GM18909 (cell line): ENCODE measurements at regions not wholly inside any gene's neighbourhood (a gene's known extent, or its start where the extent isn't known, plus 50 kb on each side); places are given as distances from the start of the nearest gene placed in this dataset.

Experiments
- ATAC-seq: cut with Tn5 transposase; IDR thresholded peaks from one replicate; pipeline ENCODE4 v1.9.1; 2021; ENCODE audit warnings: mild to moderate bottlenecking; ENCODE audit not compliant: unreplicated experiment, poor library complexity

DNA sequence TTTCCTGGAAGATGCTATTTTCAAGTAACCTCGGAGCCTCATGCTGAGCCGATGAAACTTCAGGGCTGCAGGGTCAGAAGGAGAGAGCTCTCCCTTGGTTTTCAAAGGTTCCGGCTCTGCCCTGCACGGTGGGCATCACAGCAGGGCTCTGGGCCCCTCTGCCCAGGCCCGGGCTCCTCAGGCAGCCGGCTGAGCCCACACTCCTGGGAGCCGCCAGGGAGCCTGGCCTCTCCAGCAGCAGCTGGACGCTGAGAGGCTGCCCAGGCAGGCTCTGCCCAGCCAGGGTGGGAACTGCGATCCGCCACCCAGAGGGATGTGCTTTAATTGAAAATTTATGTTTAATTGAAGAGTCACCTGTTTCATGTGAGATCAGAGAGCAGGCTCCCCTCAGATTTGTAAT, 97.5 kb upstream of the MGMT start:
- ATAC-seq: no peak

DNA sequence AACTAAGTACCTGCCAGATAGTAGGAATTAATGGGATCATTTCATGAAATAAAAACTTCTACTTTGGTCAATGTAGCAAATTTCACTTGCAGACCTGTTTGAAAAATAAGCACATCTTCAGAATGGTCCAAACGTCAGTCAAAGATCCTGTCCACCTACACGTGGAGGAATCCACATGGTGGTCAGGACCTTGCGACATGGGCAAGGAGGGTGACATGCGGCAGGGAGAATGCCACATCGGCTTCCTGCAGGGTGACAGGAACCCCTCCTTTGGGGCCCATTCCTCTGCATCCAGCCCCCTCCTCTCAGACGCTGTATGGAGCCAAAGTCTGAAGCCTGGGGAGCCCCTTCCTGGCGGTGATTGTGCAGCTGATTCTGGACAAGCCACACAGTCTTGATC, 95.5 kb upstream of the MGMT start:
- ATAC-seq: no peak

DNA sequence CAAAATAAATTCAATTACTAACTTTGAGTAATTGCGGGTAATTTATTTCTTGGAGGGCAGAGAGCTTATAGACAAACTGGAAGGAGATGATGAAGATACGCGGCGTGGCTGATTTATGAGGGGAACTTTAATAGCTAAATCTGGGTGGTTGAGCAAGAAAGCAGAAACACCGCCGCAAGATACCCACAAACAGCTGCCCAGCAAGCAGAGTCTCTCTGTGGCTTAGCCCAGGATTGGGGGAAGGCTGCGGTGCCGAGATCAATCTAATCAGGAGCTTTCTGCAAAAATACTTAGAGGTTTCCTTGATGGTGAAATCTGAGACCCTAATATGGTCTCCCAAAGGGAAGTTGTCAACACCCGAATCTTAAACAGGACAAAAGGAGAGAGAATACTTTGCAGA, 94.9 kb upstream of the MGMT start:
- ATAC-seq: no peak

DNA sequence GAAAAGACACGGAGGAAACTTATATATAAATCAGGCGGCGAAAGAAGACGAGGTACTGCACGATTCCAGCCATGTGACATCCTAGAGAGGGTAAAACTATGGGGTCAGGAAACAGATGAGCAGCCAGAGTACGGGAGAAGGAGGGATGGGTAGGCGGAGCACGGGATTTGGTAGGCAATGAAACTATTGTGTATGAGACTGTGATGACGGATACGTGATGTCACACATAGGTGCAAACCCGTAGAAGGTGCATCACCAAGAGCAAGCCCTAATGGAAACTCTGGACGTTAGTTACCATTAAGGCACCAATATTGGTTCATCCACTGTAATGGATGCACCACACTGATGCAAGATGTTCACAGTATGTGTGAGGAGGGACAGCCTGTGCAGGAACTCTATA, 93.8 kb upstream of the MGMT start:
- no peak for ATAC-seq

DNA sequence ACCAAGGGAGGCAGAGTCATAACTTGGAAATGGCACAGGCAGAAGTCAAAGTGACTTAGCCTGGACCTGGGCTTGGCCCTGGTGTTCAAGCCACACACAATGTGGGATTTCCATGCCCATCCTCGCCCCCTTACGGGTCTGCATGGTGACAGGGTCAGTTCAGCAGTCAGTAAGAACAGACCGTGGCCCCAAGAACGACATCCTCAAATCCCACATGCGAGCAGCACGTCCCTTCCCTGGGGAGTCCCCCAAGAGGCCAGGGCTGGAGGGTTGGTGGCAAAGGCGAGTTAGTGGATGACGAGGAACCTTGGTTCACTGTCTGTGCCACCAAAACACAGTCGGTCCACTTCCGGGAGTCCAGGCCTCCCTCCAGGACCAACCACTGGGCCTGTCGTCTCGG, 93.3 kb upstream of the MGMT start:
- no peak for ATAC-seq

DNA sequence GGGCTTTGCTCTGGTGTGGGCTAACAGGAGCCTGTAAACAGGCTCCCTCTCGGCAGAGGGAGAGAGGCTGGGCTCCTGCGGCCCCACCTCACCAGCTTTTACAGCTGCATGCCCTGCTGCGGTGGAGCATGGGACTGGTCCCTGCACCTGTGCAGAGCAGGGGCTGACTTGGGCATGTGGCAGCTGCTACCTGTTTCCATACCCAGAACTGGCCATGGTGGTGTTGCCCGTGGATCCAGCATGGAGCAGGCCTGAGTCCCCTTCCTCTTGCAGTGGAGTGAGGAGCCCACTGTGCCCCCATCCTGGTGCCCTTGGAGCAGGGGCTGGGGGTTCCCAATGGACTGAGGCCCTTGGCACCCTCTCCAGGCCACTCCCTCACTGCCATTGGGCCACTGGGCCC, 91.9 kb upstream of the MGMT start:
- no peak for ATAC-seq

DNA sequence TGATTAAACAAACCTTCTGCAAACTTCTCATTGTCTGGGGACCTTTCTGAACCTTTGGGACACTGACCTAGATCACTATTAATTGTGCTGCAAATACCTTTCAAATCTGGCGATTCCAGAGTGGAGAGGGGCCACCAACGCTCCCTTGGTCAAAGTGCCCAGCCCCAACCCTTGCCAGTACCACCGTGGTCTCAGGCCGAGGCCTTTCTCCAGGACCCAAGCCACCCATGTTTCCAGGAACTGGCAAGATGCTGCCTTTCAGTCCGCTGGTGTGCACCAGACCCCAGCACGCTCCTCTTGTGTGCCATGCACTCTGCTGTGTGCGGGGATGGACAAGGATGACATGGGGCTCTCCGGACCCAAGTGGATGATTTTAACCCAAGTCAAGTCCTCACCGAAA, 91.1 kb upstream of the MGMT start:
- ATAC-seq: no peak

DNA sequence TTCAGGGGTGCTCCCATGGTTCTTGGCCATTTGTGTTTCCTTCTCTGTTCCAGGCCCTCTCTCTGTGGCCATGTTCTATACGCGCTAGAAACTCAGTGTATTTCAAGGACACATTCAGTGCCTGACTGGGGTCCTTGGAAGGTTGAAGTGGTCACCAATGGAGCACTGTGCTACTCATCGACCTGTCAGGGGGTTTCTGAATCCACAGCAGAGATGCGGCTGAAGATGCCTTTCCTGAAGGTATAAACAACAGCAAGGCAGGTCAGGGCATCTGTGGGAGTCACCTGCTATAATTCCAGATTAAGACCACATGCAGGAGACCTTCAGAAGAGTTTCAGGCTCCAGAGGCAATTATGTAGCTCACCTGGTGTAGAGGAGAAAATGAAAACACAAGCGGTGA, 86.8 kb upstream of the MGMT start:
- ATAC-seq: no peak

DNA sequence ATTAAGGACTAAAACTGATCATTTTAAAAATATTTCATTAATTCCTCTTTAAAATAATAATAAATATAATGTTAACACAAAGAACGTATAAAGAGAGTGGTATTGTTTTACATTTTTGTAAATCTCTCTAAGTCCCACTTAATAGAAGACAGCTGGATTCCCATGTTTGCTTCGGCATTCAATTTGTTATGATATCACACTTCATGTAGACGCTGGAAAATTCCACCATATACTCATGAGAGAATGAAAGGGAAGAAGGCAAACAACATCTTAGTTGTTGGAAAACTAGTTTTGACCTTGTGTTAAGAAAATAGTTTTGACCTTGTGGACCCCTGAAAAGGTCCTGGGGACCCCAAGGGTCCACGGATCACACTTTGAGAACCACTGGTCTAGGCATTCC, 85.3 kb upstream of the MGMT start:
- ATAC-seq: no peak

DNA sequence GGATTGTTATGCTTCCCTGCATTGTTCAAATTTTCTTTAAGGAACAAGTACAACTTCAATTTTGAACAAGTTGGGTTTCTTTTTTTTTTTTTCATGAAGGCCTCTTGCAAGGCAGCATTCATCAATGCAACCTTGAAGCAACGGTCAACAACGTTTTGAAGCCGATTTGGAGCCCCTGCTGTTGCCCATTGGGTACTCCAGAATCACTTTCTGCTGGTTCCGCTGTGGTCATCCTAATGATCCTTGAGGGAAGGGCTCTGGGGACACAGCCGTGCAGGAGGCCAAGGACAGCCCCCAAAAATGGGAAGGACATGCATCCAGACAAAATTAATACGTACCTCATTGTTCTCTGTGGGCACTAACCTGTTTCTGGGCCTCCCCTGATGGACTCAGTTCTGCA, 84.6 kb upstream of the MGMT start:
- no peak for ATAC-seq

DNA sequence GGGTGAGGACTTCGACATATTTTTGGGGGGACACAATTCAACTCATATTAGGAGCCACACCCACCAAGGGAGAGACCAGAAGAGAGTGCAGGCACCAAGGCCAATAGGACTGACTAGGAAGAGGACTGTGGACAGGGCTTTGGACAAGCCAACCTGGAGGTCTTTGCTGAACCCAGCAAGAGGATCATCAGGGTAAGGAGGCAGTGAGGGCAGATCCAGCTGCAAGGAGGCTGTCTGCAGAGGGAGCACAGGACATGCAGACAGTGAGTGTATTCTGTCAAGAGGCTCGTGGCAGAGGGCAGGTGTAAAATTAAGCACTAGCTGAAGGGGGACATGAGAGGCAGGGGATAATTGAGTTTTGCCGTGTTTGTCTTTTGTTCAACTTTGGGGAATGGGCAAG, 83.4 kb upstream of the MGMT start:
- ATAC-seq: no peak

DNA sequence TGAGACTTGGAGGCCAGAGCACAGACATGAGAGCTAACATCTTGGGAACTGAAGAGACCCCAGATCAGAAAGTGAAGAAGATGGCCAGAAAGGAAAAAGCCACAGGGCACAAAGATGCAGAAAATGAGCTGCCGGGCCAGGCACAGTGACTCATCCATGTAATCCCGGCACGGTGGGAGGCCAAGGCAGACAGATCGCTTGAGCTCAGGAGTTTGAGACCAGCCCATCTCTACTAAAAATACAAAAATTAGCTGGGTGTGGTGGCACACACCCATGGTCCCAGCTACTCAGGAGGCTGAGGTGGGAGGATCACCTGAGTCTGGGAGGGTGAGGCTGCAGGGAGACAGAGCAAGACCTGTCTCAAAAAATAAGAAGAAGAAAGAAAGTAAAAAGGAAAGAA, 81.4 kb upstream of the MGMT start:
- ATAC-seq: no peak

DNA sequence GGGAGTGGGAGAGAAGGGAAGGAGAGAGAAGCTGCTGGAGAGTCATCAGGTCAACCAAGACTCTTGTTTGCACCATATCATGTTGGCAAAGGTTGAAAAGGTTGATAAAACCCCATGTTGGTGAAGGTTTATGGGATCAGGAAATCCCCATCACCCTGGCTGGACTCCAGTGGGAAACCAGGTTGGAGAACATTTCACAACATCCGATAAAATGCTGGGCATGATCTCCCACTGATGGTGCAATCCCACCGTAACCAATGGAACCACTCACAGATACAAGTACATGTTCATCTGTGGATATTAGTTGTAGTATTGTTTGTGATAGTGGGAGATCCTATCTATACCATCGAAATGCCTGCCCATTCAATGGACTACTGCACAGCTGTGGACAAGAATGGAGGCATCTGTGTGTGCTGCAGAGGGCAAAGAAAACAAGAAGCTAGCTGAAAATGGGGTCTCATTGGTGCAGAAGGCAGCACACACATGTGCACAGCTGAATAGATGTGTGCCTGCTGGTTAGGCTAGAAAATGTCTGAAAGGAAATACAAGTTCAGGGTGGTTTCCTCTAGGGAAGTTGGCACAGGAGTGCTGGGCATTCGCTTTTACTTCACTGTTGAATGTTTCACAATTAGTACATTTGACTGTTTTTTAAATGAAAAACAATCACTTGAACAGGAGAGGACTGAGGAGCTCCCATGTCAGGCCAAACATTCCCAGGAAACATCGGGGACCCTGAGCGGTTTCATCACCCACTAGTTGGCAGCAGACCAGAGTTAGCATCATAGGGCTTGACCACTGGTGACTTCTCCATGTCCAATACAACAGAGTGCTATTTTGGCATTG, 80.4 kb upstream of the MGMT start:
- ATAC-seq: no peak

DNA sequence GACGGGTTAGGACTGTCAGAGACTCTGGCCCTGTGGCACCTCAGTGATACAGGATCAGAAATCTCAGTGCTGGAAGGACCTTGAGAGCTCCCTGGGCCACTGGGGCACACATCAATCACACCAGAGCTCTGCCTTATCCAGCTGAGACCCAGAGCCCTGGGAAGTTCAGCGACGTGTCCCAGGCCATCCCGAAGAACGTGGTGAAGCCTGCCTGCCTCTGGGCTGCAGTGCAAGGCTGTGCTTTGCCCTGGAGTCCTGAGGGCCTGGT, 79.8 kb upstream of the MGMT start:
- ATAC-seq: no peak

DNA sequence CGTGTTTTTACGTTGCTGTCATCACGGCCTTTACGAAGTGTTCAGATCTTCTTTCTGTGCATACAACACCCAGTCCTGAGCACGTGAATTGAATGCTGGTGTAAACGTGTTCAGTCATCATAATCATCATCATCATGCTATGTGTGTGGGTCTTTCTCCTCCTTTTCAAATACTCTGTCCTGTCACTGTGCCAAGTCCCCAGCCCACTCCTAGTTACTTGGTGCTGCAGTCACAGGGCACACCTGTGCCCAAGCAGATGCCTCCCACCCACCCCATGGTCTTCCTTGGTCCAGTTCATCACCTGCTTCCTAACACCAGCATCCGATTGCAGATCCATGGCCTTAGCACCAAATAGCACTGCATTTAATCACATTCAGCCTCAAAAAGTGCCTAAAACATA, 78.6 kb upstream of the MGMT start:
- no peak for ATAC-seq

DNA sequence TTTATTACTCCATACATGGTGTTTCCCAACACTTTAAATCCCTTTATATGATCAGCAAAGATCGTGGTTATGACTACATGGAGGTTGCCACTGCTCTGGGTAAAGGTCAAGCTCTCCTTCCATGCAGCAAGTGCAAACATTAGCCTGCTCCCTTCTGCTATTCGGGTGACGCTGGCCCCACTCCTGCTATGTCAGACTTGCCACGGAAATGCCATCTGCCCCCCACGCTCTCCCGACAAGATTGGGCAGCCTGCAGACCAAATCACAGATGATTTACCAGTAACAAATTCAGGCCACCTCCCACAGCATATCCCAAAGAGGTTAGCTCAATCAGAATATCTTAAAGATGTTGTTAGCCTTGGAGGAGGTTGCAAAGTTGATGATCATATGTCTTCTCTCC, 77.8 kb upstream of the MGMT start:
- no peak for ATAC-seq

DNA sequence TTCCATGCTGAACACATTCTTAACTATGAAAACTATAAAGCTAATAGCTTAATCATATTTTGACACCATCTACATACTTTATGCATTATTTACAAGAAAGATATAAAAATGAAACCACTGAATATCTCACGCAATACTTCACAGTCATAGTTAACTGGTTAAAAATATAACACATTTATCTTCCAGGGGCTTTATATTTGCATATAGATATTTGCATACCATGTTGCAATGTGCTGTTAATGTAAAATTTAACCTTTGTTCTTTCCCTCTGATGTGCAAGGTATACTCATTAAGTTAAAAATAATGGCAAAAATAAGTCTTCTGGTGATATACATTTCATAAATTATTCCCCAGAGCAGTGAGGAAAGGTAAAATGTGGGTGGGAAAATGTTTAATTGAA, 76.9 kb upstream of the MGMT start:
- no peak for ATAC-seq

DNA sequence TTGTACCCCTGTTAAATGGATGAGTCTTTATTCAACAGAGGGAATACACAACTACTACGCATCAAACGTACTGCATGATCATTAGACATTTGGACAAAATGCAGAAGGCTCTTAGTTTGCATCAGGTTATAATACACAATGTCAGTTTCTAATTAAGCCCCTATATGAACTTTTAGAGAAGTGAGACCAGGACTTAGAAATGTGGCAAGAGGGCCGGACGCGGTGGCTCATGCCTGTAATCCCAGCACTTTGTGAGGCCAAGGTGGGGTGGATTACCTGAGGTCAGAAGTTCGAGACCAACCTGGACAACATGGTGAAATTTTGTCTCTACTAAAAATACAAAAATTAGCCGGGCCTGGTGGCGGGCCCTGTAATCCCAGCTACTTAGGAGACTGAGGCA, 76.3 kb upstream of the MGMT start:
- no peak for ATAC-seq

DNA sequence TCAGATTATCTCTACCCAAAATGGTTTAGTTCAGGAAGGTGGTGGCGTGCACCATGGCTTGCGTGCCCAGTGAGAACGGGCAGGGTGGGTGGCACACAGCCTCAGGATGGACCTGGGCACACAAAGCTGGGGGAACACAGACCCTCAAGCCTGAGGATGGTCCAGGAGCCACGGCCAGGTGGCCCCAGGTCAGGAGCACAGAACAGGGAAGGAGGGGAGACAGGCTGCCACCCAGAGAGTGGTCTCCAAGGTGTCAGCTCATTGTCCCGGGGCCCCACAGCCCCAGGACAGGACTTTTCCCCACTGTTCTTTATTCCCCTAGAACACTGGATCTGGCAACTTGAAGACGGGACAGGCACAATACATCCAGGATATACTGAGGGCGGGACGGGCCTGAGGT, 75.6 kb upstream of the MGMT start:
- ATAC-seq: no peak

DNA sequence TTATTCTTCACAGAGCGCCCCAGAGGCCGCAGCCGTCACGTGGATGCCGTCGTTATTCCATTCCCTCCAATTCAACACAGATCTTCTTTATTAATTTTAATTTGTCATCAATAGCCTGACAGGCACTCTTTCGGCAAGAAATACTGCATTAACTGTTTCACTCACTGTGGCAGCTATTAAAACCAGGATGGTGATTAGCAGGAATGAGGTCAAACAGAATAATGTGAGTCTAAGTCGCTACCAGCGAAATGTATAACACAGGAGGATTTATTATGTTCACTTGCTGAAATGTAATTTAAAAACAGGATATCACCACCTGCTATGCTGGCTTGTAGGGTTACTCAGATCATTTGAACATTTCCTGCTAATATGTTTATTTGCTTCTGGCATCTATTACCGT, 74.2 kb upstream of the MGMT start:
- no peak for ATAC-seq

DNA sequence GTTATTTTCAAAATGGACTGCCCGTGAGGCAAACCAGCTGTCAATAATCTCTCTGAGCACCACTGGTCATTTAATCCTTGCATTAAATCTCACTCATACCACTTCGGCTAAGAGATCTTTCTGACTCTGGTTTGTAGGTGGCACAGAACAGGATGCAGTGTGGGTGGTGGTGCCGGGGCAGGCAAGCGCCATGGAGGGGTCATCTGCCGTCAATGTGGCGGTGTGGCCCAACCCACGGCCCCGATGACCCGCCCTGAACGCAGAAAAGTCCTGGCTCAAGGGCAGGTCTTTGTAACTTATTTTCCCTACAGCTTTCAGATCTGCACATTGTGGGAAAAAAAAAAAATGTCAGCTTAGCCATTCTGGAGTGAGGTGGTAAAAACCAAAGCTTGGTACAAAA, 73.2 kb upstream of the MGMT start:
- ATAC-seq: no peak

DNA sequence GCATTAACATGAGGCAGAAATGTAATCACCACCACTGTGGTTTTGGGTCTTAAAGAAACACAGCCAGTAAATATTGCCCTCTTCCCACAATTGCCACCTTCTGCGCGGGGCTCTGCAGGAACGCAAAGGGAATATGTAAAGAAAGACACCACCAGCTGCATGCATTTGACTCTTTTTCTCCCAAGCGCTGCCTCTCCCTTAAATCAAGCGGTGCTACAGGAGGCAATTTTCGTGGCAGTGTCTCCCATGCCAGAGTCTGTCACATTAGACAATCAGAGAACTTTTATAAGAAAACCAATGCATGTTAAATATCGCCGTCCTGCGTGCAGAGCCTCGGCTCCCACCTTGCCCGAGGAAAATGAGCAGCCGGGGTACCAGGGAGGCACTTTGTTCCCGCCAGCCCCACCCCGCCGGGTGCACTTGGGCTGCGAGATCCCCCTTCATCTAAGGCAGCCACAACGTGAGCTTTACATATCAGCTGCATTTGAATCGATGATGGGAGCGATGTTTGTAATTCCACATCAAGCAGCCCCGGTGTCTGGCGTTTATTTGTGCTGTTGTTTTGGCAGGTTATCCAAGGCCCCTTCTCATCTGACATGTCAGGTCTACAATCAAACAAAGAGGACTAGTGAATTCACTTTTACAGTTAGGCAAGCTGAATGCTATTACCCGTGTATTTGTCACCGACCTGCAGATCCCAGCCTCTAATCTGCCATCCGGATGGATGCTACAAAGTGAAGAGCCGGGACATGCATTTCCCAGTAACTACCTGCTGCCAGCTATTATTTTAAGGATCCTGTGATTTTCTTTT, 72.3 kb upstream of the MGMT start:
- ATAC-seq: no peak
